SU-DHL-6 (cell line): ENCODE measurements at regions not wholly inside any gene's neighbourhood (a gene's known extent, or its start where the extent isn't known, plus 50 kb on each side); places are given as distances from the start of the nearest gene placed in this dataset.

Source experiments
- H2AFZ ChIP-seq: fragments of 200-600 bp; sonication (generic); 2 replicates; pipeline ENCODE4 v1.6.1; 2014; ENCODE audit warnings: low read depth, mild to moderate bottlenecking, moderate library complexity, mixed read lengths, antibody characterized with exemption, low read length; ENCODE audit not compliant: severe bottlenecking
- H3F3A ChIP-seq: fragments of 200-600 bp; shearing (Covaris generic); 2 replicates; pipeline ENCODE4 v1.6.0; 2016; ENCODE audit warnings: antibody characterized with exemption, mild to moderate bottlenecking; ENCODE audit not compliant: insufficient read depth
- H3K27ac ChIP-seq: fragments of 200-600 bp; sonication (generic); 2 replicates; pipeline ENCODE4 v1.5.1; 2016; ENCODE audit warnings: low read depth, mild to moderate bottlenecking, low read length, moderate library complexity, mixed read lengths
- H3K27me3 ChIP-seq: fragments of 200-600 bp; sonication (generic), shearing (Covaris generic); 2 replicates; pipeline ENCODE4 v1.6.0; 2014; ENCODE audit warnings: mild to moderate bottlenecking, low read length
- H3K36me3 ChIP-seq: fragments of 200-600 bp; sonication (generic); 2 replicates; pipeline ENCODE4 v1.6.1; 2014; ENCODE audit warnings: mild to moderate bottlenecking, low read length, mixed read lengths
- H3K4me2 ChIP-seq: fragments of 300-600, 200-600 bp; shearing (Covaris generic), sonication (generic); 2 replicates; pipeline ENCODE4 v1.6.0; 2014; ENCODE audit warnings: low read length, low read depth, mild to moderate bottlenecking; ENCODE audit not compliant: poor library complexity, severe bottlenecking
- H3K4me3 ChIP-seq: fragments of 200-600 bp; sonication (generic); 2 replicates; pipeline ENCODE4 v1.5.1; 2014; ENCODE audit warnings: antibody characterized with exemption, low read length, mild to moderate bottlenecking, mixed read lengths; ENCODE audit not compliant: insufficient read depth, poor library complexity, severe bottlenecking
- H3K79me2 ChIP-seq: fragments of 200-600 bp; sonication (generic); 2 replicates; pipeline ENCODE4 v1.6.1; 2014; ENCODE audit warnings: mild to moderate bottlenecking, low read length, moderate library complexity; ENCODE audit not compliant: insufficient read depth
- H3K9ac ChIP-seq: fragments of 200-600 bp; sonication (generic); 2 replicates; pipeline ENCODE4 v1.7.0; 2014; ENCODE audit warnings: mild to moderate bottlenecking, low read length
- H3K9me2 ChIP-seq: fragments of 200-600 bp; sonication (generic); replicated peaks from 2 replicates; pipeline ENCODE4 v1.6.1; 2014; ENCODE audit warnings: low read length; ENCODE audit not compliant: insufficient read depth
- H3K9me3 ChIP-seq: fragments of 200-600 bp; sonication (generic); 2 replicates; pipeline ENCODE4 v1.6.1; 2014; ENCODE audit warnings: low read length, mixed read lengths; ENCODE audit not compliant: insufficient read depth
- H4K20me1 ChIP-seq: fragments of 200-600 bp; sonication (generic); 2 replicates; pipeline ENCODE4 v1.6.1; 2014; ENCODE audit warnings: low read depth, mild to moderate bottlenecking, antibody characterized with exemption, low read length, moderate library complexity, mixed read lengths
- EZH2phosphoT487 ChIP-seq: fragments of 200-600 bp; sonication (generic), shearing (Covaris generic); conservative IDR thresholded peaks from 2 replicates; pipeline ENCODE4 v1.6.1; 2018; ENCODE audit warnings: mild to moderate bottlenecking, antibody characterized with exemption, low read length, moderate library complexity, mixed read lengths
- TF ChIP-seq, protein P1 (sequence below): fragments of 200-600 bp; sonication (generic); IDR thresholded peaks from one replicate; pipeline ENCODE4 v1.5.1; 2017; ENCODE audit warnings: antibody characterized with exemption, mild to moderate bottlenecking, low read length, moderate library complexity; ENCODE audit not compliant: insufficient read depth, poor library complexity, severe bottlenecking

DNA sequence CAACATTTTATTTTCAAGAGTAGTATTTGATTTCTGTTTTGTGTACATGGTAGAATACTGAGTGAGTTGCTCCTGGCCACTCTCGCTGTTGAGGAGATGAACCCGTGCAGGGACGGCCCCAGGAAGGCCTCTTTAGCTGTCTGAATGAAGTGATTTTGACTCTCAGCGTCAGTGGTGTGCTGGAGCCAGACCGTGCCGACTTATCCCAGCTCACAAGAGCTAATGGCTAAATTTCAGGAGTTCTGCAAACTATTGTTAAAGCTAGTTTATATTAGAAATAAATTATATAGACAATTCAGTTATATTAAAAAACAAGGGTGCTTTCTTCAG, 111.2 kb upstream of the KIF26B start:
- Histone ChIP-seq H2AFZ (no peak overlapping the region), H3K9ac (no peak overlapping the region), H3K27me3 (no peaks in the 10 kb centered on the region), H3K4me2 (no peak overlapping the region), H3K9me2 (no peaks in the 10 kb centered on the region), H3K79me2 (no peaks in the 10 kb centered on the region), H3K27ac (no peak overlapping the region), H3K4me3 (no peak overlapping the region), H4K20me1 (no peaks in the 10 kb centered on the region), H3F3A (no peaks in the 10 kb centered on the region), H3K9me3 (no peaks in the 10 kb centered on the region), H3K36me3 (no peaks in the 10 kb centered on the region)
- TF ChIP-seq EZH2phosphoT487 = no peak
- TF ChIP-seq, protein P1, sequence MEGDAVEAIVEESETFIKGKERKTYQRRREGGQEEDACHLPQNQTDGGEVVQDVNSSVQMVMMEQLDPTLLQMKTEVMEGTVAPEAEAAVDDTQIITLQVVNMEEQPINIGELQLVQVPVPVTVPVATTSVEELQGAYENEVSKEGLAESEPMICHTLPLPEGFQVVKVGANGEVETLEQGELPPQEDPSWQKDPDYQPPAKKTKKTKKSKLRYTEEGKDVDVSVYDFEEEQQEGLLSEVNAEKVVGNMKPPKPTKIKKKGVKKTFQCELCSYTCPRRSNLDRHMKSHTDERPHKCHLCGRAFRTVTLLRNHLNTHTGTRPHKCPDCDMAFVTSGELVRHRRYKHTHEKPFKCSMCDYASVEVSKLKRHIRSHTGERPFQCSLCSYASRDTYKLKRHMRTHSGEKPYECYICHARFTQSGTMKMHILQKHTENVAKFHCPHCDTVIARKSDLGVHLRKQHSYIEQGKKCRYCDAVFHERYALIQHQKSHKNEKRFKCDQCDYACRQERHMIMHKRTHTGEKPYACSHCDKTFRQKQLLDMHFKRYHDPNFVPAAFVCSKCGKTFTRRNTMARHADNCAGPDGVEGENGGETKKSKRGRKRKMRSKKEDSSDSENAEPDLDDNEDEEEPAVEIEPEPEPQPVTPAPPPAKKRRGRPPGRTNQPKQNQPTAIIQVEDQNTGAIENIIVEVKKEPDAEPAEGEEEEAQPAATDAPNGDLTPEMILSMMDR = no peak

- Histone ChIP-seq H3K9ac (no peak overlapping the region), H4K20me1 (no peaks in the 10 kb centered on the region), H3K9me2 (no peaks in the 10 kb centered on the region), H3K4me3 (no peak overlapping the region), H3K79me2 (no peaks in the 10 kb centered on the region), H3K27ac (no peak overlapping the region), H3F3A (no peaks in the 10 kb centered on the region), H3K9me3 (no peaks in the 10 kb centered on the region; the same call in 1 of the 2 replicates), H3K27me3 (no peaks in the 10 kb centered on the region), H3K36me3 (no peaks in the 10 kb centered on the region), H3K4me2 (no peak overlapping the region), H2AFZ (no peak overlapping the region)
- TF ChIP-seq, protein P1 = no peak
- no peak for TF ChIP-seq EZH2phosphoT487
Measured at GRCh38 chr1:245041058-245041698, 113.6 kb upstream of the KIF26B start.

- no peaks in the 10 kb centered on the region for H3F3A ChIP-seq
- no peak for TF ChIP-seq EZH2phosphoT487
- no peak overlapping the region for H3K4me2 ChIP-seq
- H3K27ac ChIP-seq = no peak overlapping the region
- no peak overlapping the region for H3K4me3 ChIP-seq
- no peaks in the 10 kb centered on the region for H3K27me3 ChIP-seq
- no peak overlapping the region for H2AFZ ChIP-seq
- H3K79me2 ChIP-seq = no peaks in the 10 kb centered on the region
- H3K9me2 ChIP-seq = no peaks in the 10 kb centered on the region
- H3K36me3 ChIP-seq = no peaks in the 10 kb centered on the region
- no peak overlapping the region for H3K9ac ChIP-seq
- H4K20me1 ChIP-seq = no peaks in the 10 kb centered on the region
- no peaks in the 10 kb centered on the region; the same call in 1 of the 2 replicates for H3K9me3 ChIP-seq
Measured at GRCh38 chr1:245039196-245039595, 115.6 kb upstream of the KIF26B start.

- H3K36me3 ChIP-seq = no peaks in the 10 kb centered on the region
- H2AFZ ChIP-seq = no peak overlapping the region
- no peaks in the 10 kb centered on the region; the same call in 1 of the 2 replicates for H3K9me3 ChIP-seq
- no peaks in the 10 kb centered on the region for H3K9me2 ChIP-seq
- no peaks in the 10 kb centered on the region for H3K79me2 ChIP-seq
- H3K27ac ChIP-seq = no peak overlapping the region
- no peak overlapping the region for H3K4me2 ChIP-seq
- no peaks in the 10 kb centered on the region for H3F3A ChIP-seq
- TF ChIP-seq EZH2phosphoT487 = no peak
- TF ChIP-seq, protein P1 = no peak
- H3K9ac ChIP-seq = no peak overlapping the region
- no peak overlapping the region for H3K4me3 ChIP-seq
- H4K20me1 ChIP-seq = no peaks in the 10 kb centered on the region
- H3K27me3 ChIP-seq = no peaks in the 10 kb centered on the region
Measured at GRCh38 chr1:245036102-245036501, 118.7 kb upstream of the KIF26B start.
